ENCODE measurements at regions not wholly inside any gene's neighbourhood (a gene's known extent, or its start where the extent isn't known, plus 50 kb on each side); places are given as distances from the start of the nearest gene placed in this dataset.
"Not testable (repeated sequence)": the region's sequence is repeated elsewhere in the genome, so short reads cannot be mapped to it uniquely, and the experiment has no call there.

DNA sequence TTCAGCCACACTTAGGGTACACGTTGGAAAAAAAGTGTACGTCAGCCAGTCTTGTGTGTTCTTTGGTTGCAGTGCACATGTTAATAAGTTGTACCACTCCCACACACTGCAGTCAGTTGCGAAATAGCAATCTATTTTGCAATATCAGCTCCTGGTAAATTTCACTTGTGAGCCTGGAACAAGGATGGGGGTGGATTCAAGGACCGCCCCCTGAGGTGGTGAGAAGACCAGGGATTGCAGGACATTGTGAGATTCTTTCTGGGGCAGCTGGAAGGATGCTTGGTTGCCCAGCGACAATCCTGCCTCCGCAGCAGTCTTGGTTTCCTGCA lies 78.6 kb upstream of the ZFHX3 start:
- no peak for DNase-seq

- DNase-seq, result no peak
These were observed 78.1 kb upstream of the ZFHX3 start for GRCh38 chr16:73125850-73126524.

DNA sequence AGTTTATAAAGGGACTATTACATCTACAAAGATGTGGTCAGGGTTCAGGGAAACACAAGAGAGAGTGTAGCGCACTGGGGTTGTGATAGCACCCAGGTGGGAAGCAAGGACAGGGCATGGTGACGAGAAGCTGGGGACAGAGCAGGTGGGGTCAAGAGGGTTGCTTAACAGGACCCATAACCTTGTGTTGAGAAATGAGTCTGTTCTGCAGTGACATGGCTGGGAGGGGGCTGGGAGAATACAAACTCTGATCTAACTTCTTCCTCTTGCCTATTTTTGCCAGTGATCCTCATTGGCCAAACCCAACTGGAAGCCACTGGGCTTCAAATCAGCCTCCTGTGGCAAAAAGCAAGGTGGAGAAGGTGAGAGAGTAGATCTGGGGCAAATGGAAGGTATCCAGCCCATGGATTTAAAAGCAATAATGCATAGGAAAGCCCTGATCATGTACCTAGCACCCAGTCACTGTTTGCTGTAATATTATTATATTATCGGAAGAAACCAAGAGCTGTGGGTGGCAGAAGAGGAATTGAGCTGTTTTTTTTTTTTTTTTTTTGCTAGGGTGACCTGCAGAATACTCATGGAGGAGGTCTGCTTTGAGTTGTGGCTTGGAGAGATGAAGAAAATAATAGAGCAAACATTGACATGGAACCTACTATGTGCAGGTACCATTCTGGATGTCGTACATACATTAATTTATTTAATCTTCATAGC lies 76.9 kb upstream of the ZFHX3 start:
- no peak for DNase-seq

- DNase-seq, result no peak
These were observed 76.2 kb upstream of the ZFHX3 start for GRCh38 chr16:73124097-73124652.

DNA sequence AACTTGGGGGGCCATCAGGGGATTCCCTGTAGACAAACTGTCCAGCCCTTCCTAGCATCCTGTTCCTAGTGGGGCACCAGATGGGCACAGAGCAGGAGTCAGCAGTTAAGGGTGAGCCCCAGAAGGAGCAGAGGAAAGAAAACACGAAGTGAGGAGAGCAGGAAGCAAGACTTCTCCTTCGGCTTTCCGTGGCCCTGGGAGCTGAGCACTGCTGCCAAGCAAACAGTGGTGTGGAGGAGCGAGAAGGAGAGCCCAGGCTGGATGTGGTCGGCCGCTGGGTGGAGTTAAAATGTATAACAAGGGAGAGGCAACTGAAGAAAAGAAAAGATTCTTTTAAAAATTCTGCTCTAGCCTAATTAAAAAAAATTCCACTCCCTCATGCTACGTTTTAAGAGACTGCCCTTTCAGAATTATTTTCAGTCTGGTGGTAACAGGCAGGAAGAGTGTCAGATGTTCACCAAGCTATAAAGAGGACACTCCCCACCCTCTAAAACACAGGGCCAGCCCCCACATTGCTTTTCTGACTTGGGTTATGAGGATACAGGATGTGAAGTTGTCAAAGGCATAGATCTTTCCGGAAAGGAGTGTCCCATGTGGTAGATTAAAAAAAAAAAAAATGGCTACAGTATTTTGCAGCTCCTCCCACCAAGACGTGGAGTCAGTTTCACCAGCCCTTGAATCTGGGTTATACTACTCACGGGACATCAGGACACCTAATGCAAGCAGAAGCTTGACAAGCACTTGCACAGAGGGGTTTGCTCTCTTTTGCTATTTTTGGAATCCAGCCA lies 74.9 kb upstream of the ZFHX3 start:
- peak; percentile 36 for DNase-seq

GRCh38 chr16:73116576-73116975 lies 68.6 kb upstream of the ZFHX3 start:
- DNase-seq, result no peak

DNA sequence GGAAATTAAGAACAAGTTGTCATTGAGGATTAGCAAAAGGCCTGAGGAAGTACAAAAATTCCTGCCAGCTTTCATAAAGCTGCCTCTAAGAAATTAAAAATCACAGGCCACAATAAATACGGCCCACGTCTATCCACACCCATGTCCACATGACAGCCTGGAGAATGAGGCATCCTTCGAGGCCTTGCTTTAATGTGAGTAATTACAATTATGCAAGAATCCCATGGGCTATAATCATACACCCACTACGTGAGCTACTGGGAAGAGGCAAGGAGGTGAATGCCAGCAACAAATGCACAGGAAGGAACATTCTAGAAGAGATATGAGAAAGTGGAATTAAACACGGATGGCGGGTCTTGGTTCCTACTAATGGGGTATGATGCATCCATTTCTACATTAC lies 65.4 kb upstream of the ZFHX3 start:
- DNase-seq, result no peak

DNA sequence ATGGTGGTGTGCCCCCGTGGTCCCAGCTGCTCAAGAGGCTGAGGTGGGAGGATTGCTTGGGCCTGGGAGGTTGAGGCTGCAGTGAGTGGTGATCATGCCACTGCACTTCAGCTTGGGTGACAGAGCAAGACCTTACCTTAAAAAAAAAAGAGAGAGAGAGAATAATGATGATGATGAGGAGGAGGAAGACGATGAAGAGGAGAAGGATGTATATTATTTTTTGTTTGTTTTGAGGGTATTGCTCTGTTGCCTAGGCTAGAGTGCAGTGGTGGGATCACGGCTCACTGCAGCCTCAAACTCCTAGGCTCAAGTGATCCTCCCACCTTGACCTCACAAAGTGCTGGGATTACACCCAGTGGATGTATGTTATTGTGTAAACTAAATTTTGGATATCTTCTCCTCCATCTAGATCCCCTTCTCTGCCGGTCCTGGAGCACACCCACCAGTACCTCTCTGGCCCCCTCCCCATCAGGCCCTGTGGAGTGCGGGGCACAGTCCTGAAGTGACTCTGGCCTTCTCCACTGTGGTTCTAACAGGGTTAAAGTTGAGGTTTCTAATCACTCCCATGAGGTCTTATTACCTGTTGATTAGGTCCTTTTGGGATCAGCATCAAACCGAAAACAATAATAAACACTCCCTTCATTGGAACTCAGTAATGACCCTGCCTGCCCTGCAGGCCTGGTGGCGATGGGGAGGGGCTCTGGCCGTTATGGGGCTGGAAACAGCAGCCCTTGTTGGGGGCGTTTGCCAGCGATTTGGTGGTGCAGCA lies 60.5 kb upstream of the ZFHX3 start:
- no peak for DNase-seq

DNA sequence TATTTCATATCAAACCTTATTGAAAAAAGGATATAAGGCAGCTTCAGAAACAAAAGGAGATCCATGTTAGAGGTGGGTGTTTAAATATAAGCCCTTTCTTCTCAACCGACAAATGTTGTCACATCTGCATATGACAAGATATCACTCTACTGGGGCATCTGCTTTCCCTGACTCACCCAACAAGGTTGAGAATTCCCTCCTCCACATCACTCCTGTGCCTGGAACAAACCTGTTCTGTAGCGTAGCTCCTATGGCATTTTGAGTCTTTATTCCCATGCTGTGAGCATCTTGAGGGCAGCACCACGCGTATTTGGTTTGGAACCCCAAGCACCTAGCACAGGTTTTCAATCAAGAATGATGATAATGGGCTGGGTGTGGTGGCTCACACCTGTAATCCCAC lies 59.4 kb upstream of the ZFHX3 start:
- no peak for DNase-seq

GRCh38 chr16:73106329-73107034 lies 58.6 kb upstream of the ZFHX3 start:
- no peak for DNase-seq

DNA sequence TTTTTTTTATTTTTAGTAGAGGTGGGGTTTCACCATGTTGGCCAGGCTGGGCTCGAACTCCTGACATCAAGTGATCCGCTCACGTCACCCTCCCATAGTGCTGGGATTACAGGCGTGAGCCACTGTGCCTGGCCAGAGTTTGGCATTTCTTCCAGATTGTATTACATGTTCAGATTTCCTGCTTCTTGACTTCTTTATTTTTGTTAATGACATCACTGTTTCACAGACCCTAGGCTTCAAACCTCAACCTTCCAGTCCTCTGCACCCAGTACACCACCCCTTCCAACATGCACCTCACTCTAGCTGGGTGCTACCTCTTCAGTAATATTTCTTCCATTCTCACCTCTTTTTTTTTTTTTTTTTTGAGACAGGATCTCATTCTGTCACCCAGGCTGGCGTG lies 53.6 kb upstream of the ZFHX3 start:
- no peak for DNase-seq

DNA sequence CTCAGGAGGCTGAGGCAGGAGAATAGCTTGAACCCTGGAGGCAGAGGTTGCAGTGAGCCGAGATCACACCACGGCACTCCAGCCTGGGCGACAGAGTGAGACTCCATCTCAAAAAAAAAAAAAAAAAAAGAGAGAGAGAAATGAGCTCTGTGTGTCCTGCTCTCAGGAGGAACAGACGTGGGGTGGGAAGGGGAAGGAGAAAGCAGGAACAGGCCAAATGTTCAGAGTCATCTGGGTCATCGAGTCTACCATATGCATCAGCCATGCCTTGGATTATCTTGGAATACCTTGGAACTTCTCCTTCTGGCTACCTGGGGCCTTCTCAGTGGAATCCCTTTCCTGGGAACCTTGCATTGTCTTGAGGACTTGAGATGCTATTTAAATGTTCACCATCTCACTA lies 51.7 kb upstream of the ZFHX3 start:
- not testable (repeated sequence) for DNase-seq

Data from CD4-positive, alpha-beta T cell treated with Interleukin-21 for 1 hour (primary cell).